ENCODE measurements at regions not wholly inside any gene's neighbourhood (a gene's known extent, or its start where the extent isn't known, plus 50 kb on each side); places are given as distances from the start of the nearest gene placed in this dataset.

DNA sequence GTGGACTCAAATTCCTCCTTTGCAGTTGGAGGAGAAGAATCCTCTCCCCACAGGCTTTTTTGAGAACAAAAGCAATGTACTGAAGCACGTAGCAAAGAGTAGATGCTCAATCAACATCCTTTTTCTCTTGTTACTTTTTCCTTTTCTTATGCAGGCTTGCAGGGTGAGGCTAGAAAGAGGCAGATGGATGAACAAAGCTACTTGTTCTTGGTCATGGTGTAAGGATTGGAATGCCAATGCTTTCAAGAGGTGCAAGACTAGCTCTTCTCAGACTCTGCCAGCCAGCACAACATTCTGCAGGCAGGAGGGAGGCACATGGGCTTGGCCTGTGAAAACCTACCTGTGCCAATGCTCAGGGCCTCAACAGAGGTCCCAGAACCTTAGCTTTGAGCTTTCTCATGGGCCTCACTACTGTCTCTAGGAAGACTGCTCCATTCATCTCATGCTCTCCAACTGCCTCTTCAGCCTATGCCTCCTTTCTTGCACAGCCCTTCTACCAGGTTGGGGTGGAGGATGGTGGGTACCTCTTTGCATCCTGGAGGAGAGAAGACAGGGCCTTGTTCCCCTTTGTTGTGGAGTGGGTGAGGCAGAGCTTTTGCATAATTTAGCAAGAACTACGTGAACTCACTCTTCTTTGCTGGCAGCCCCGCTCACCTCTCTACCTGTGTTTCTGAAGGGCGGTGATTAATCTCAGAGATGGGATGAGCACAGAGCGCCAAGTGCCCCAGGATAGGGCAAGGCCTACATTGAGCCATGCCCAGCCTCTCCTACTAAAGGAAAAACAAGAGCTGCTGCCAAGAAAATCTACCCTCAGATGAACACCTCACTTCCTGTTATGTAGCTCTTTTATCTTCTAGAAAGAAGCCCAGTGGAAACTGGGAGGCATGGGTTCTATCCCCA is 1119.7 kb downstream of the VRK1 start:
- Histone ChIP-seq H3K27me3 (replicated peaks; ENCODE audit: control insufficient read depth, insufficient read depth, low read length) (no peaks in the 10 kb centered on the region), H3K4me3 (replicated peaks; ENCODE audit: low read depth, low read length) (no peak overlapping the region), H3K36me3 (ENCODE audit: control insufficient read depth, insufficient read depth, low read length) (no peaks in the 10 kb centered on the region)
- TF ChIP-seq, protein P1, sequence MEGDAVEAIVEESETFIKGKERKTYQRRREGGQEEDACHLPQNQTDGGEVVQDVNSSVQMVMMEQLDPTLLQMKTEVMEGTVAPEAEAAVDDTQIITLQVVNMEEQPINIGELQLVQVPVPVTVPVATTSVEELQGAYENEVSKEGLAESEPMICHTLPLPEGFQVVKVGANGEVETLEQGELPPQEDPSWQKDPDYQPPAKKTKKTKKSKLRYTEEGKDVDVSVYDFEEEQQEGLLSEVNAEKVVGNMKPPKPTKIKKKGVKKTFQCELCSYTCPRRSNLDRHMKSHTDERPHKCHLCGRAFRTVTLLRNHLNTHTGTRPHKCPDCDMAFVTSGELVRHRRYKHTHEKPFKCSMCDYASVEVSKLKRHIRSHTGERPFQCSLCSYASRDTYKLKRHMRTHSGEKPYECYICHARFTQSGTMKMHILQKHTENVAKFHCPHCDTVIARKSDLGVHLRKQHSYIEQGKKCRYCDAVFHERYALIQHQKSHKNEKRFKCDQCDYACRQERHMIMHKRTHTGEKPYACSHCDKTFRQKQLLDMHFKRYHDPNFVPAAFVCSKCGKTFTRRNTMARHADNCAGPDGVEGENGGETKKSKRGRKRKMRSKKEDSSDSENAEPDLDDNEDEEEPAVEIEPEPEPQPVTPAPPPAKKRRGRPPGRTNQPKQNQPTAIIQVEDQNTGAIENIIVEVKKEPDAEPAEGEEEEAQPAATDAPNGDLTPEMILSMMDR (IDR thresholded peaks at IDR 0.05; ENCODE audit: insufficient read depth, low read length, poor library complexity, severe bottlenecking): no peak
- no peak for DNase-seq (ENCODE audit: extremely low read depth, insufficient read length)

DNA sequence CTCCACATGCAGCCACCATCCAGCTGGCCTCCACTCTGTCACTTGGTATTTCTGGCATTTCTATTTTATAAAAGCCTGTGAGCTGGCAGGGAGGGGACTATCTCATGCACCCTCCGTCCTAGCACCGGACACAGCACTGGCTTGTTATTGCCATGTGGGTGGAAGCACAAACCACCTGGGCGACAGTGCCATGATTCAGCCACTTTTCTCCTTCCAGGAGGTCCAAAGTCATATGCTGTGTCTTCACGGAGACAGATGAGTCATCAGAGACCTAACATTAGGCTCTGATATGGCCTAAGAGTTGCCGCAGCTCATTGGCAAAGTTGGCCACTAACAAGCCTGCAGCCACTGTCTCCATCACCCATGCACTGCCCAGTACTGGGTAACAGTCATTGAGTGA is 1123.0 kb downstream of the VRK1 start:
- TF ChIP-seq, protein P1 (IDR thresholded peaks at IDR 0.05; ENCODE audit: insufficient read depth, low read length, poor library complexity, severe bottlenecking): no peak
- Histone ChIP-seq H3K4me3 (replicated peaks; ENCODE audit: low read depth, low read length) (no peak overlapping the region), H3K27me3 (replicated peaks; ENCODE audit: control insufficient read depth, insufficient read depth, low read length) (no peaks in the 10 kb centered on the region), H3K36me3 (ENCODE audit: control insufficient read depth, insufficient read depth, low read length) (no peaks in the 10 kb centered on the region)
- DNase-seq (ENCODE audit: extremely low read depth, insufficient read length): no peak

DNA sequence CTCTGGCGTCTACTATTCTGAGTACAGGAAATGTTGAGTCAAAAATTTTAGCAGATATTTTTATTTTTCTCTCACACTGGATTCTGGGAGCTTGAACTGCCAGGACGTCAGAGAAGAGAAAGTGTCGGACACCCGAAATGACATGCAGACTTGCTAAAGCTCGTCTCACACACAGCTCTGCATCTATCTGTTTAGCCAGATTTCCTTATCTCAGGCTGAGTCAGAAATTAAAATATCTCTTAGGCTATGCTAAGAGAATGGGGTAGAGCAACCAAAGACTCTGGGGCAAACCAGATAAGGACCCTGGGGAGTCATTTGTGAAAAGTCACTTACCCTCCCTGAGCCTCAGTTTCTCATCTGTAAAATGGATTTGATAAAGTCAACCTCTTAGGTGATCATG is 1124.1 kb downstream of the VRK1 start:
- TF ChIP-seq, protein P1 (IDR thresholded peaks at IDR 0.05; ENCODE audit: insufficient read depth, low read length, poor library complexity, severe bottlenecking): no peak
- H3K27me3 ChIP-seq (replicated peaks; ENCODE audit: control insufficient read depth, insufficient read depth, low read length): no peaks in the 10 kb centered on the region
- DNase-seq (ENCODE audit: extremely low read depth, insufficient read length): no peak

DNA sequence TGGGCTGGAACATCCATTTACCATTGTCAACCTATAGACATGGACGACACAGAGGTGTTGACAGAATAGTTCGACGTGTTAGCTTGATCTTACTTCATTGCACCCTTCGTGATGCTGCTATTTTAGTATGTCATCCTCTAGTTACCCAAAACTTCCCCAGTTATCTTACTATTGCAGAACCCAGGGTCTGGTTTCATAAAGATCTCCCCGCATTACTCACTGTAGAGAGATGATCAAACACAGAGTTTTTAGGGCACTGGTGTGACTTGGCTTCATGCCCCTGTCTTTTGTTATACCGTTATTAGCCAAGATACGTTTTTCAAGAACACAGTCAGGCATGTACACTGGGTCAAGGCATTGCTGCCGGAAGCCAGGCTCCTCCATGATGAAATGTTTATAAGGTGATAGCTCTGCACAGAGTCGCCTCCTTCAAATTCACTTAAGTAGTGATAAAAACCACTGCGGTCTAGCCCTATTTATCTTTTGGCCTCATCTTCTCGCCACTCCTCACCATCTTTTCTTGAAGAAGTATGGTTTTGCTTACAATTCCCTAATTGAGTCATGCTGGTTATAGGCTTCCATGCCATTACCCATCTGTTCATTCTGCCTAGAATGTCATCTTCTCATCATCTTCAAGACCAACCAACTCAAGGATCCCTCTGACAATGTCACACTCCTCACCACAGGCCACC is 1127.9 kb downstream of the VRK1 start:
- H3K4me3 ChIP-seq (replicated peaks; ENCODE audit: low read depth, low read length): no peak overlapping the region
- TF ChIP-seq, protein P1 (IDR thresholded peaks at IDR 0.05; ENCODE audit: insufficient read depth, low read length, poor library complexity, severe bottlenecking): no peak
- no peaks in the 10 kb centered on the region for H3K27me3 ChIP-seq (replicated peaks; ENCODE audit: control insufficient read depth, insufficient read depth, low read length)
- no peak for DNase-seq (ENCODE audit: extremely low read depth, insufficient read length)
- H3K36me3 ChIP-seq (ENCODE audit: control insufficient read depth, insufficient read depth, low read length): no peaks in the 10 kb centered on the region

More for the DNA sequence above, 1124.1 kb downstream of the VRK1 start:
- Histone ChIP-seq H3K4me3 (replicated peaks; ENCODE audit: low read depth, low read length) (no peak overlapping the region), H3K36me3 (ENCODE audit: control insufficient read depth, insufficient read depth, low read length) (no peaks in the 10 kb centered on the region)

DNA sequence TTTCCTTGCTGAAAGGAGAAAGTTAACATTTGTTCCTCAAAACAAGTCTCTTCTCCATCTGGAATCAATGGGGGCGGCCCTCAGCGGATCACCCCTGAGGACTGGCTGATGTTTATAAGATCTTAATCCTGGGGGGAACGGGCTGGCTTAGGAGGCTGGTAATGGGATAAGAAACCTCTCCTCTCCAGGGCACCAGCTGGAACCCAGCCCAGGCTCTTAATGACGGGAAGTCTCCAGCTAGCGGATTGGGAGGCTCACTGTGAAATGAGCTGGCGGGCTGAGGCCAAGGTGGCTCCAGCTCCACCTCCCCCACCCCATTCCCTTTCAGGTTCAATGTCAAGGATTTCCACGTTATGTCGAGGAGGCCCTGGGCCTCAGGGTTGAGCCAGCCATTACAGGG is 1133.0 kb downstream of the VRK1 start:
- H3K4me3 ChIP-seq (replicated peaks; ENCODE audit: low read depth, low read length): no peak overlapping the region
- TF ChIP-seq, protein P1 (IDR thresholded peaks at IDR 0.05; ENCODE audit: insufficient read depth, low read length, poor library complexity, severe bottlenecking): no peak
- H3K36me3 ChIP-seq (ENCODE audit: control insufficient read depth, insufficient read depth, low read length): no peaks in the 10 kb centered on the region
- no peak for DNase-seq (ENCODE audit: extremely low read depth, insufficient read length)
- no peaks in the 10 kb centered on the region for H3K27me3 ChIP-seq (replicated peaks; ENCODE audit: control insufficient read depth, insufficient read depth, low read length)

Measured in GM06990 (cell line).